Stimulated activated CD4-positive, alpha-beta T cell treated with anti-CD3 and anti-CD28 coated beads, Interleukin-4, amount 100 ng/mL, for 48 hours (primary cell): ENCODE measurements at regions not wholly inside any gene's neighbourhood (a gene's known extent, or its start where the extent isn't known, plus 50 kb on each side); places are given as distances from the start of the nearest gene placed in this dataset.
A peak's percentile ranks its signal among the peaks of the same experiment; 100 is the strongest.

Experiments
- DNase-seq, 2 donors: peaks; one replicate each; pipeline ENCODE4 v3.0.0-alpha.2; 2020; ENCODE audit warnings: low read depth in 2 of 2

DNA sequence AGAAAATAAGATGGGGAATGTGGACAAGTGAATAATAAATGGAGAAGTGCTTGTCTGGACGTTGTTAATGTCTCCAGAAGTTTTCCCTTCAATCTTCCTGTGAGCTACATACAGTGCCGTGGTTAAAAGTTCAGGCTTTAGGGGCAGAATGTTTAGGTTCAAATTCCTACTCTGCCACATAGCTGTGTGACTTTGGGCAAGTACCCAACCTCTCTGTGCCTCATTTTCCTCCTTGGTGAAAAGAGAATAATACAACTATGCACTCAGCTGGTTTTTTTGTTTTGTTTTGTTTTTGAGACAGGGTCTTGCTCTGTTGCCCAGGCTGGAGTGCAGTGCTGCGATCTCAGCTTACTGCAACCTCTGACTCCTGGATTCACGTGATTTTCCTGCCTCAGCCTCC, 143.5 kb downstream of the CHIC2 start:
- no peak for DNase-seq

DNA sequence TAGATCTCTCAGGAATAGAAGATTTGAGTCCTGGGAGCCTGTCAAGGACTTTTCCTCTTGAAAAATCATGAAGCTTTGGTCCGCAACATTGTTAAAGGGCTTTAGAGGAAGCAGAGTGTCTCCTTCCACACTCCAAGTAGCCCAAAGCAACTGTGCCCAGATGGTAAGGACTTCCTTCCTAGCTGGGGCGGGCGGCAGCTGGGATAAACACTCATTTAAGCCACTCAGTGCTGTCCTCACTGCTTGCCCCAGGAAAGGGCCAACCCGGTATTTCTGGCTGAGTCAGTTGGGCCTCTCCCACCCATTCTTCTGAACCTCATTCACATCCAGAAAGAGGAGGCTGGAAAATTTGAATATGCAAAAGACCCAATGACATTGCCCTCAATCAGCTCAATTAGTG, 144.3 kb downstream of the CHIC2 start:
- no peak for DNase-seq

- no peak for DNase-seq
These were observed 144.9 kb downstream of the CHIC2 start for GRCh38 chr4:53919535-53919934.

DNA sequence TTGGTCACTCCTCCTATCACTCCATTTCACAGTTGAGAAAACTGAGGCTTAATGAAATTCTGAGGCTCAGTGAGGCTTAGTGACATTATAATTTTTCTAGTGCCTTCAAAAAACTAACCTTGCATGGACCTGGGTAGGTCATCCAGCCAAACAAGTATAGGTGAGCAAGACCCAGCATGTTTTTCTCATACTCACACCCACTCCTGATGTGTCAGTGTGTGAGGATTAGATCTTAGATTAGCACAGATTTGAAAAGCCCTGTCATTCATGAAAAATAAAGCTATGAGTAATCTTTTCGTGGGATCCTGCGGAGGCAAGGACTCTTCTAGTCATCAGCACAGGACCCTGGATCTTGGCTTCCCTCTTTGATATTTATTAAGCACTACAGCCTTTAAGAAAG, 146.7 kb downstream of the CHIC2 start:
- no peak for DNase-seq

DNA sequence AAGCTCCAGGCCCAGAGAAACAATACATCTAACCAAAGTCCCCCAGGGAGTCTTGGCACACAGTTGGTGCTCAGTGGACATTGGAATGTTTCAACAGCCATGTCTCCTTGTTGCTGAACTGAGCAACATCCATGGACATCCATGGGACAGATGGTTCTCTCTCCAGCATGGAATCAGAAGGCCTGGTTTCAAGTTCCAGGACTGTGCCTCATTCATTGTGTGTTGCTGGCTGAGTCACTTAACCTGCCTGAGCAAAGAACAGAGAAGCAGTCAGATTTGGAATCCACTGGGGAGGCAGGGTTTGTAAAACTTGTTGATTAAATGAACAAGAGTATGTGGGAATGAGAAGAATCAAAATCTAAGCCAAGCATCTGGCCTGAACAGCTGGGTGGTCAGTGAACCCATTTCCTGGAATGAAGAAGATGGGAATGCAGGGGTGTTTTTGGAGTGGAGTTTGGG, 147.9 kb downstream of the CHIC2 start:
- no peak for DNase-seq

GRCh38 chr4:53914313-53915016, 149.9 kb downstream of the CHIC2 start:
- peak; percentile 22 to 28 for DNase-seq

- DNase-seq: no peak
These were observed 150.6 kb downstream of the CHIC2 start for GRCh38 chr4:53913771-53914170.

DNA sequence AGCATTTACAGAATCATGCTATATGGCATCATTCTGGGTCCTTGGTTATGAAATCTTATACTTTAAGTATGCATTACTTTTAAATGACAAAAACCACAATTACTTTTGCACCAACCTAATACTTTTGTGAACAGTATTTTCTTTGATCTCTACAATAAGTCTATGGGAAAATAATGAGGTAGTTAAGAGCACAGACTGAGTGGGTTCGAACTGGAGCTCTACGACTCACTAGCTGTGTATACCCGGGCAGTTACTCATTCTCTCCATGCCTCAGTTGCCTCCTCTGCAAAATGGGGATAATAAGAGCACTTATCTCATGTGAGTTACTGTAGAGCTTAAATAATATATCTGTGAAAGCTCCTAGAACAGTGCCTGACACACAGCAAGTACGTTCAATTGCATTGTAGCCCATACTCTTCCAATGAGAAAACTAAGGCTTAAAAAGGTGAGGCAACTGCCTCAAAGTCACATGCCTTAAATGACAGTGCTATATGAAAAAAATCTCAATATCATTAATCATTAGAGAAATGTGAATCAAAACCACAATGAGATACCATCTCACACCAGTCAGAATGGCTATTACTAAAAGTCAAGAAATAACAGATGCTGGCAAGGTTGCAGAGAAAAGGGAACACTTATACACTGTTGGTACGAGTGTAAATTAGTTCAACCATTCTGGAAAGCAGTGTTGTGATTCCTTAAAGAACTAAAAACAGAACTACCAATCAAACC, 151.5 kb downstream of the CHIC2 start:
- no peak for DNase-seq

GRCh38 chr4:53908661-53909078, 155.7 kb downstream of the CHIC2 start:
- DNase-seq: no peak

DNA sequence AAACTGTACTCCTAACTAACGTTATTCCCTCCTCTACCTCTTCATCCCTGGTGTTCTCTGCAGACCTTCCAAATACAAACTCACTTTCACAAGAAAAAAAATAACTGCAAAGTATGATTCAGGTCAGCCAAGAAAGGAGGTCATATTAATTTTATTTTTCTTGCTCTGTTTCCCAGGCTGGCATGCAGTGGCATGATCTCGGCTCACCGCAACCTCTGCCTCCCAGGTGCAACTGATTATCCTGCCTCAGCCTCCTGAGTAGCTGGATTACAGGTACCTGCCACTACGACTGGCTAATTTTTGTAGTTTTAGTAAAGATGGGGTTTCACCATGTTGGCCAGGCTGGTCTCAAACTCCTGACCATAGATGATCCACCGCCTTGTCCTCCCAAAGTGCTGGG, 156.6 kb downstream of the CHIC2 start:
- no peak for DNase-seq

DNA sequence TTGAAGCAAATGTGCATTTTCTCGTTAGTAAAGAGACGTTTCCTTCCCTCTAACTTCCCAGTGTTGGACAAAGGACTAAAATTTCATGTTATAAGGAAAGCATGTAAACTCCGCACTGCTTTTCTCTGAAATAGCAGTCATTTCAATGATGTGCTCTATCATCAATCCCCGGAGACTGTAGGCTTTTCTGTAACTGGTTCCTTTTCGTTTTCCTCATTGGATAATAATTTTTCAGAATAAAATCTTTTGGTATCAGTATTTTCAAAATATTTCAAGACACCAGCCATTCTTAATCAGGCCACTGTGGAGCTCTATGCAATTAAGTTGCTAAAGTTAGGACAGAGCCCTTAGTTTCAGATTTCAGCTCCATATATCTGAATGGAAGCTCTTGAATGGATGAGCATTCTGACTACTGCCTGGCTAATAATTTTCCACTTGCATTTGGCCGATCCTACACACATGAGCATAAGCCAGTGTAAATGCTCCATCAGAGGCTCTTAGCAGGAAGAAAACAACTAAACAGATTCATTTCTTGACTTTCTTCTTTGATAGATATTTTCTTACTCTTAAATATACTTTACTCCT, 157.7 kb downstream of the CHIC2 start:
- DNase-seq: no peak

DNA sequence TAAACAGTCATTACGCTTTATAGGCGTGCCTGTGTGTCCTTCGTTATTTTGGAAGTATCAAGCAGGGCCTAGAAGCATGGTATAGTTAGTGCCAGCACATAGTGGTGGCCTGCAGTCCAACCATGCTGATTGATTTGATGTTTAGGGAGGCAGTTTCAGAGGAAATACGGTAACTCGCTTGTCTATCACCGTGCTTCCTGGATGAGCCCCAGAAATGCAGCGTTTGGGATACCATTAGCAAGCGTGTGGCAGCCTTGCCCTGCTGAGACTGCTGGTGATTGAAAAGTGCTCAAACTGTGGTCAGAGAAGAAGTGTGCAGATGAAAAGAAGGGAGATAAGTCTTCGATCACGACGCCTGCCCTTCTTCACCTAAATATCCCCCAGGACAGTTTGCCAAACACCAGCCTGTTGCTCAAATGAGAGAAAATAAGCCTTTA, 158.4 kb downstream of the CHIC2 start:
- DNase-seq: no peak

GRCh38 chr4:53905276-53905940, 159.0 kb downstream of the CHIC2 start:
- DNase-seq: no peak

DNA sequence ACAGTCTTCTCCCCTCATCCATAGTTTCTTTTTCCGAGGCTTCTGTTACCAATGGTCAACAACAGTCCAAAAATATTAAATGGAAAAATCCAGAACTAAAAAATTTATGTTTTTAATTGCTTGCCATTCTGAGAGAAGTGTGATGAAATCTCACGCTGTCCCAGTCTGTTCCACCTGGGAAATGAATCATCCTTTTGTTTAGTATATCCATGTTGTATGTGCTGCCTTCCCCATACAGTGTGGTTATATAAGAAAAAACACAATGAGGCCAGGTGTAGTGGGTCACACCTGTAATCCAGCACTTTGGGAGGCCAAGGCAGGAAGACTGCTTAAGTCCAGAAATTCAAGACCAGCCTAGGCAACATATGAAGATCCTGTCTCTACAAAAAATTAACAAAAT, 161.6 kb downstream of the CHIC2 start:
- DNase-seq: no peak

- no peak for DNase-seq
These were observed 164.1 kb downstream of the CHIC2 start for GRCh38 chr4:53900271-53900649.

- DNase-seq: no peak
These were observed 164.7 kb downstream of the CHIC2 start for GRCh38 chr4:53899586-53900270.

DNA sequence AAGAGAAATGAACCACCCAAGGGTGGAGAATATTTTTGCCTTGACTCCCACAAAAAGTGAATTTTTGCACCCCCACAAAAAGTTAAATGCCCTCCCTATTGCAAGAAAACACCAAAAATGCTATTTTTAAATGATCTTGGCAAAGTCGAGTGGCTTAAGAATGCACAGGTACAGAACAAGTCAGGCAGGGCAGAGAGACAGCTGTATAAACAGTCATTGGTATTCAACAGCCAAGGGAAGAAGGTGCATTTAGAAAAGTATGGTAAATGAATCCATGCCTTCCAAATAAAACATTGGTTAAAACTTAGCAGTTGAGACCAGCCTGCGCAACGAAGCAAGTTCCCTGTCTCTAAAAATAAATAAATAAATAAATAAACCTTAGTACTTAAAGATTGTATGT, 169.3 kb downstream of the CHIC2 start:
- no peak for DNase-seq

- DNase-seq: no peak
These were observed 173.9 kb downstream of the CHIC2 start for GRCh38 chr4:53890461-53890860.

DNA sequence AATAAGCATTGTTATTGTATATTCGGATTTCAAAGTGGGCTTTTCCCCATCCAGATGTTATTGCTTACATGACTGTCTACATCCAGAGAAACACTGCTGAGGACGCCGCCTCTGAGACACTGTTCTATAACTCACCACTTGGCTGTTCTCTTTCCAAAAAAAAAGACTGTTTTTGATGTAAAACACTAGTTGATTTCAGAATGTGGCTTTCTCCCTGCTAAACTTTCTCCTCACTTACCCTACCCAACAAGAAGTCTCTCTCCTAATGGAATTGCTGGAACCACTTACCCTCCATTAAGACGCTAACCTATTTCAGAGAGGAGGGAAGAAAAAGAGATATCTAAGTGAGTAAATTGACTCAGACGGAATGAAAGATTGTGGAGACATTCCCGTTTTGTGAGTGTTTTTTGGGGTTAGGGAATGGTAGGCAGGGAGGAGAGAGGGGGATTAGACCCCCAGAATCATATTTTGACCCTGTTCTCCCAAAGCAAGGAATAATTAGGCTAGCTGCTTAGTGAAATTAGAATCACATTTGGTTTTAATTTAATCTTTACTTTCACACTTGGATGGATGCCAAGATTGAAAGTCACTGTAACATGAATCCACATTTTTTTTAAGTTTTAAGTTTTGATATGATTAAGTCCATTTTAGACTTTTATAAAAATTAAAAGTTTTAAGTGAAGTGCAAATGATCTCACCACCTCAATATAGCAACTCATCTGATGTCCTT, 174.9 kb downstream of the CHIC2 start:
- no peak for DNase-seq

- DNase-seq: no peak
These were observed 178.3 kb downstream of the CHIC2 start for GRCh38 chr4:53886090-53886489.

- DNase-seq: no peak
These were observed 178.7 kb downstream of the CHIC2 start for GRCh38 chr4:53885668-53886067.
